ENCODE measurements at regions not wholly inside any gene's neighbourhood (a gene's known extent, or its start where the extent isn't known, plus 50 kb on each side); places are given as distances from the start of the nearest gene placed in this dataset.
"Not testable (repeated sequence)": the region's sequence is repeated elsewhere in the genome, so short reads cannot be mapped to it uniquely, and the experiment has no call there.

- Mint-ChIP-seq H3K27ac (no peak overlapping the region), H3K27me3 (no peaks in the 10 kb centered on the region), H3K4me1 (no peaks in the 10 kb centered on the region), H3K4me3 (no peak overlapping the region), H3K9me3 (no peaks in the 10 kb centered on the region), H3K36me3 (ENCODE audit: low read depth) (no peaks in the 10 kb centered on the region)
- ATAC-seq (replicated peaks): no peak
Measured at GRCh38 chr7:152502813-152503790, 67.3 kb upstream of the KMT2C start.

DNA sequence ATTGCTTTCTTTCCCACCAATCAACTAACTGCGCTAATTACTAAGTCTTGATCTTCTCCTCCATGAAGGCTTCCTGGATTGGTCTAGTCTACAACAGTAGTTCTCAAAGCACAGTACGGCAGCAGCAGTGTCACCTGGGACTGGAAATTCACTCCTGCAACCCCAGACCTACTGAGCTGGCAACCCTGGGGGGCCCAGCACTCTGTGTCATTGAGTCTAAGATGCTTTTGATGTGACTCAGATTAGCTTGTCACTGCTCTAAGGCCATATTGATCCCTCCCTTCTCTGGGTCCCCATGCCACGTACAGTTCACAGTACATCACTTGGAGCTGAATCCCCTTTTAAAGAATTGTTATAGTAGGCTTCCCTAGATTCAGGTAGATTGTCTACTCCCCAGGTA, 65.7 kb upstream of the KMT2C start:
- H3K9me3 Mint-ChIP-seq: no peaks in the 10 kb centered on the region
- H3K36me3 Mint-ChIP-seq (ENCODE audit: low read depth): no peaks in the 10 kb centered on the region
- H3K27ac Mint-ChIP-seq: no peak overlapping the region
- no peak overlapping the region for H3K4me3 Mint-ChIP-seq
- H3K27me3 Mint-ChIP-seq: no peaks in the 10 kb centered on the region
- no peak for ATAC-seq (replicated peaks)
- H3K4me1 Mint-ChIP-seq: no peaks in the 10 kb centered on the region

DNA sequence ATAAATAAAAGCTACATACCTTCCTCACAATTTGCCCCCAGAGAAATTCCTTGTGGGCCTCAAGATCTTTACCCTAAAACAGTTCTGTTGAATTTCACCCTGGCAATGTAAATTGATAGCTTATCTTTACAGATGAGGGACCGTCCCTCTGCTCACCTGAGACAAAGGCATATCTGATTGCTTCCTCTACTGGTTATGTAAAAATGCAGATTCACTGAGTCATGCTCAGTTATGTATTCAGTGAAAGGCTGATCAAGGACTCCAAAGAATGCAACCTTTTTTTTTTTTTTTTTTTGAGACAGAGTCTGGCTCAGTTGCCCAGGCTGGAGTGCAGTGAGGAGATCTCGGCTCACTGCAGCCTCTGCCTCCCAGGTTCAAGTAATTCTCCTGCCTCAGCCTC, 64.2 kb upstream of the KMT2C start:
- ATAC-seq (replicated peaks): peak; percentile 49
- H3K27ac Mint-ChIP-seq; H3K9me3 Mint-ChIP-seq; H3K27me3 Mint-ChIP-seq; H3K4me1 Mint-ChIP-seq; H3K4me3 Mint-ChIP-seq; H3K36me3 Mint-ChIP-seq (ENCODE audit: low read depth): not testable (repeated sequence)

- no peak for ATAC-seq (replicated peaks)
- Mint-ChIP-seq H3K36me3 (ENCODE audit: low read depth) (no peaks in the 10 kb centered on the region), H3K4me3 (no peak overlapping the region), H3K27me3 (no peaks in the 10 kb centered on the region), H3K9me3 (no peaks in the 10 kb centered on the region), H3K4me1 (no peaks in the 10 kb centered on the region), H3K27ac (no peak overlapping the region)
Measured at GRCh38 chr7:152495867-152496266, 60.1 kb upstream of the KMT2C start.

- Mint-ChIP-seq H3K27ac (no peak overlapping the region), H3K4me3 (no peak overlapping the region), H3K36me3 (ENCODE audit: low read depth) (no peaks in the 10 kb centered on the region), H3K27me3 (peaks cover 4% of the 10 kb centered on the region), H3K4me1 (no peaks in the 10 kb centered on the region), H3K9me3 (no peaks in the 10 kb centered on the region)
- no peak for ATAC-seq (replicated peaks)
Measured at GRCh38 chr7:152492952-152493351, 57.1 kb upstream of the KMT2C start.

GRCh38 chr7:152489044-152489443, 53.2 kb upstream of the KMT2C start:
- Mint-ChIP-seq H3K9me3 (no peaks in the 10 kb centered on the region), H3K27me3 (peaks cover 4% of the 10 kb centered on the region), H3K4me1 (no peaks in the 10 kb centered on the region), H3K4me3 (no peak overlapping the region), H3K36me3 (ENCODE audit: low read depth) (no peaks in the 10 kb centered on the region), H3K27ac (no peak overlapping the region)
- ATAC-seq (replicated peaks): no peak

- Mint-ChIP-seq H3K4me3 (no peak overlapping the region), H3K27me3 (peaks cover 4% of the 10 kb centered on the region), H3K36me3 (ENCODE audit: low read depth) (no peaks in the 10 kb centered on the region), H3K9me3 (no peaks in the 10 kb centered on the region), H3K4me1 (no peaks in the 10 kb centered on the region), H3K27ac (no peak overlapping the region)
- no peak for ATAC-seq (replicated peaks)
Measured at GRCh38 chr7:152486968-152487367, 51.2 kb upstream of the KMT2C start.

DNA sequence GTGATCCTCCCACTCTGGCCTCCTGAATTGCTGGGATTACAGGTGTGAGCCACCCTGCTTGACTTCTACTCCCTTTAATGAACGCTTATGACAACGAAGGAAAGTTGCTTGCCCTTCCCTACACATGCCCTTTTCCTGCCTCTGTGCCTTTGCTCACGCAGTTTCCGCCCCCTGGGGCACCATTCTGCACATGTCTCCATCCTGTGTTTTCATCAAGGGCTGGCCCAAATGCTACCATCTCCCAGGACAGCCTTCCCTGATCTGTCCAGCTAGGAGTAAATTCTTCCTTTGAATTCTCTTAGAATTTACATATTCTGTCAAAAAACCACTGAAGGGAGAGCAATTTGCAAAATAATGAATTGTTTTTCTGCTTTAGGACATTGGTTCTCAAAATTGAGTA, 50.0 kb upstream of the KMT2C start:
- Mint-ChIP-seq H3K4me3 (no peak overlapping the region), H3K4me1 (no peaks in the 10 kb centered on the region), H3K27me3 (peaks cover 4% of the 10 kb centered on the region), H3K36me3 (ENCODE audit: low read depth) (no peaks in the 10 kb centered on the region), H3K9me3 (no peaks in the 10 kb centered on the region), H3K27ac (no peak overlapping the region)
- ATAC-seq (replicated peaks): no peak
